NB4 (cell line): ENCODE measurements at regions not wholly inside any gene's neighbourhood (a gene's known extent, or its start where the extent isn't known, plus 50 kb on each side); places are given as distances from the start of the nearest gene placed in this dataset.
"Not testable (repeated sequence)": the region's sequence is repeated elsewhere in the genome, so short reads cannot be mapped to it uniquely, and the experiment has no call there.

Experiments used
- DNase-seq: peaks from one replicate; pipeline ENCODE4 v3.0.0; 2010; ENCODE audit warnings: low read depth
- H3K4me3 ChIP-seq: one replicate; pipeline ENCODE4 v1.5.1; 2011; ENCODE audit warnings: mild to moderate bottlenecking, low read depth, low read length, moderate library complexity
- MAX ChIP-seq: IDR thresholded peaks from 2 replicates; pipeline ENCODE4 v1.6.1; 2011; ENCODE audit warnings: low read depth, low read length
- MYC ChIP-seq: IDR thresholded peaks from 2 replicates; pipeline ENCODE4 v1.6.1; 2011; ENCODE audit warnings: low read depth, low read length
- POLR2A ChIP-seq: IDR thresholded peaks from 2 replicates; pipeline ENCODE4 v1.6.1; 2011; ENCODE audit warnings: mild to moderate bottlenecking; ENCODE audit not compliant: insufficient read length; ENCODE audit errors: extremely low read depth
- TF ChIP-seq, protein P1 (sequence below): IDR thresholded peaks from one replicate; pipeline ENCODE4 v1.5.1; 2012; ENCODE audit warnings: low read depth, low read length

DNA sequence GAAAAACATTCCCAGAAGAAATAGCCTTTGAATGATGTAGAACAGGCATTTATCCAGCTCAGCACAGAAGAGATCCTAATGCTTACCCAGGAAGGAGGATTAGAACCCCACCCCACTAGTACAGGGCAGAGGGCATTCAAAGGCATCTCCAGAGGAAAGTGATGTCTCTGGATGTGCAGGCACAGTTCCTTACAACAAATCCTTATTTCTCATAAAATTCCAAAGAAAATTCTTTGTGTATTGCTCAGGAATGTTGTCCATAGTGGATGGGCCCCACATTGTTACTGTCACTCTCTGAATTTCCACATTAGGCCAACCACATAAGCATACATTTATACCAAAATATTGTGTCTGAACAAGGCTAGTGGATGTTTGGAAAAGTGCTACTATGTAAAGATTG lies 243.0 kb downstream of the ADRA2A start:
- H3K4me3 ChIP-seq: no peak overlapping the region
- DNase-seq: no peak
- TF ChIP-seq MAX (no peak), POLR2A (no peak), MYC (no peak)
- TF ChIP-seq, protein P1, sequence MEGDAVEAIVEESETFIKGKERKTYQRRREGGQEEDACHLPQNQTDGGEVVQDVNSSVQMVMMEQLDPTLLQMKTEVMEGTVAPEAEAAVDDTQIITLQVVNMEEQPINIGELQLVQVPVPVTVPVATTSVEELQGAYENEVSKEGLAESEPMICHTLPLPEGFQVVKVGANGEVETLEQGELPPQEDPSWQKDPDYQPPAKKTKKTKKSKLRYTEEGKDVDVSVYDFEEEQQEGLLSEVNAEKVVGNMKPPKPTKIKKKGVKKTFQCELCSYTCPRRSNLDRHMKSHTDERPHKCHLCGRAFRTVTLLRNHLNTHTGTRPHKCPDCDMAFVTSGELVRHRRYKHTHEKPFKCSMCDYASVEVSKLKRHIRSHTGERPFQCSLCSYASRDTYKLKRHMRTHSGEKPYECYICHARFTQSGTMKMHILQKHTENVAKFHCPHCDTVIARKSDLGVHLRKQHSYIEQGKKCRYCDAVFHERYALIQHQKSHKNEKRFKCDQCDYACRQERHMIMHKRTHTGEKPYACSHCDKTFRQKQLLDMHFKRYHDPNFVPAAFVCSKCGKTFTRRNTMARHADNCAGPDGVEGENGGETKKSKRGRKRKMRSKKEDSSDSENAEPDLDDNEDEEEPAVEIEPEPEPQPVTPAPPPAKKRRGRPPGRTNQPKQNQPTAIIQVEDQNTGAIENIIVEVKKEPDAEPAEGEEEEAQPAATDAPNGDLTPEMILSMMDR: no peak

DNA sequence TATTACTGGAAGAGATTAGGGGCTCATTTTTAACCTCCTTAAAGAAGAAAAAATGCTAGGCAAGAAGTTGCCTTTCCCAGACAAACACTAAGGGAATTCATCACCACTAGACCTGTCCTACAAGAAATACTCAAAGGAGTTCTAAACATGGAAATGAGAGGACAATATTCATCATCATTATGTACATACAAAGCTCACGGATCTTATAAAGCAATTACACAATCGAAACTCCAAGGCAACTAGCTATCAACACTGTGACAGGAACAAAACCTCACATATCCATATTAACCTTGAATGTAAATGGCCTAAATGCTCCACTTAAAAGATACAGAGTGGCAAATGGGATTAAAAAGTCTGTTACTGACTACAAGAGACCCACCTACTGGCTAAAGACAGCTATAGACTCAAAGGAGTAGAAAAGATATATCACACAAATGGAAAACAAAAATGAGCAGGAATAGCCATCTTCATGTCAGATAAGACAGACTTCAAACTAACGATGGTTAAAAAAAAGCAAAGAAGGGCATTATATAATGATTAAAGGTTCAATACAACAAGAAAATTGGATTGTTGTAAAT lies 246.6 kb downstream of the ADRA2A start:
- peak; percentile 7 for DNase-seq

GRCh38 chr10:111332174-111332573 lies 255.3 kb downstream of the ADRA2A start:
- not testable (repeated sequence) for H3K4me3 ChIP-seq, DNase-seq

More for the DNA sequence above, 246.6 kb downstream of the ADRA2A start:
- H3K4me3 ChIP-seq: no peak overlapping the region
- TF ChIP-seq, protein P1: no peak
- TF ChIP-seq MYC (no peak), MAX (no peak), POLR2A (no peak)

GRCh38 chr10:111335826-111336225 lies 259.0 kb downstream of the ADRA2A start:
- TF ChIP-seq POLR2A: no peak
- TF ChIP-seq, protein P1: no peak
- TF ChIP-seq MAX: no peak
- no peak for TF ChIP-seq MYC
- DNase-seq: no peak
- H3K4me3 ChIP-seq: no peak overlapping the region

DNA sequence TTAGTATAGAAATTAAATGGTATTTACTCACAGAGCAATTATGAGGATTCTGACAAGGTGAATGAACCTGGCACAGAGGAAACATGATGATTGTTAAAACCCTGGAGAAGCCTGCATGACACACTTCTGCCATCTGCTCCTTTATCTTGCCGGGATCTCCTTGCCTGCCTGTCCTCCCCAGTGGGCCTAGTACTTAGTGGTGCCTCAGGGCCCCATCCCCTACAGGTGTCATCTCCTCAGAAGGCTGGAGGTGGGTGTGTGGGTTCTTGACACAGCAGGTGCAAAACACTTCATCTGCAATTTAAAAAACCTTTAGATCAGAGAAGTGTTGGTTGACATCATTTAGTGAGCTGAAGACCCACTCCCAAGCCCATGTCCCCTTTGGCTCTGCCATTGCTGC lies 261.2 kb downstream of the ADRA2A start:
- no peak for TF ChIP-seq MAX
- no peak for TF ChIP-seq MYC
- no peak for TF ChIP-seq POLR2A
- TF ChIP-seq, protein P1: no peak
- no peak for DNase-seq
- no peak overlapping the region for H3K4me3 ChIP-seq

DNA sequence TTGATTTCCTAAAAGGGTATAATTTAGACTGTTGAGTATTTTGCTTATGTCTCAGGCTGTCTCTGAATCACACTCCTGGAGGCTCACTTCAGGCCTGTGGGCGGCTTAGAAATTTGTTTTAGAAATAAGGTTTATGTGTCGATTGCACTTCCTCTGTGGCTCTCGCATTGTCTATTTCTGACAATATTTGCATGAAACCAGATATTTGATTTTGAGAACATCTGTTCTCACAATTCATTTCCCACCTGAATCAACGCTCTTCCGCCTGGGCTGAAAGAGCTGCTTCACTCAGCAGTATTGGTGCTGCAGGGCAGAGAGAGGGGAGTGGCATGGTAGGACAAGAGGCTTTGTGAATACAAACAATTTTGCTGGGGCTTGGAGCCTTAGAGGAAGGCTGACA lies 262.0 kb downstream of the ADRA2A start:
- no peak for TF ChIP-seq POLR2A
- no peak for TF ChIP-seq MAX
- TF ChIP-seq MYC: no peak
- TF ChIP-seq, protein P1: no peak
- no peak for DNase-seq
- H3K4me3 ChIP-seq: no peak overlapping the region
